ENCODE measurements at regions not wholly inside any gene's neighbourhood (a gene's known extent, or its start where the extent isn't known, plus 50 kb on each side); places are given as distances from the start of the nearest gene placed in this dataset.

GRCh38 chr3:188076176-188076575 lies 77.8 kb upstream of the LPP start:
- DNase-seq (ENCODE audit: low read depth in 1 of 2, low spot score in 1 of 2), result no peak
- TF ChIP-seq RNF2 (IDR thresholded peaks at IDR 0.05; ENCODE audit: borderline replicate concordance, low read depth) (no peak), CBX8 (IDR thresholded peaks at IDR 0.05) (no peak), PBX3 (IDR thresholded peaks at IDR 0.05) (no peak), HOXA7 (CRISPR knock-in tag; IDR thresholded peaks at IDR 0.05) (no peak), CHD4 (IDR thresholded peaks at IDR 0.05; ENCODE audit: borderline replicate concordance) (no peak), FOSL2 (IDR thresholded peaks at IDR 0.05) (no peak), FOSL2 (CRISPR knock-in tag; IDR thresholded peaks at IDR 0.05) (no peak), HOXB5 (CRISPR knock-in tag; IDR thresholded peaks at IDR 0.05) (no peak), NFE2L2 (conservative IDR thresholded peaks at IDR 0.05; ENCODE audit: low read length) (no peak), NR3C1 (IDR thresholded peaks at IDR 0.05) (no peak), USF2 (IDR thresholded peaks at IDR 0.05) (no peak), TP53 (CRISPR knock-in tag; IDR thresholded peaks at IDR 0.05) (no peak)
- CTCF ChIA-PET, result no interaction called here
- ATAC-seq, result no peak
- H3K4me1 ChIP-seq, result no peaks in the 10 kb centered on the region
- peaks cover 6% of the 10 kb centered on the region; the same call in 1 of the 3 replicates for H3K9me3 ChIP-seq
- H3K27ac ChIP-seq, result no peak overlapping the region; a peak in 1 of 6 replicates
- FAIRE-seq, result no peak
- H3K4me2 ChIP-seq, result no peak overlapping the region
- no peak overlapping the region for H3K4me3 ChIP-seq
- POLR2A ChIA-PET, result no interaction called here
- WGBS (ENCODE audit: missing lambda C conversion rate), result 90% methylated on average over 3 of the region's 4 CpGs

- DNase-seq (ENCODE audit: low read depth in 1 of 2, low spot score in 1 of 2) (no peak), FAIRE-seq (no peak), ATAC-seq (no peak)
- Histone ChIP-seq H3K4me2 (no peak overlapping the region), H3K4me3 (no peak overlapping the region), H3K27ac (no peak overlapping the region), H3K9me3 (peaks cover 6% of the 10 kb centered on the region; the same call in 1 of the 3 replicates), H3K4me1 (no peaks in the 10 kb centered on the region)
- CTCF ChIA-PET, result no interaction called here
- WGBS (ENCODE audit: missing lambda C conversion rate), result 78% methylated on average over 8 of the region's 8 CpGs
- TF ChIP-seq POLR2AphosphoS2 (conservative IDR thresholded peaks at IDR 0.05; ENCODE audit: low read length) (no peak), ELK1 (IDR thresholded peaks at IDR 0.05; ENCODE audit: low read depth, low read length) (no peak), POLR2A (IDR thresholded peaks at IDR 0.05; ENCODE audit: low read length) (no peak), JUN (IDR thresholded peaks at IDR 0.05) (no peak), HOXB5 (CRISPR knock-in tag; IDR thresholded peaks at IDR 0.05) (no peak)
- POLR2A ChIA-PET, result no interaction called here
These were observed 76.7 kb upstream of the LPP start for GRCh38 chr3:188077160-188077799.

GRCh38 chr3:188080091-188080490 lies 73.9 kb upstream of the LPP start:
- DNase-seq (ENCODE audit: low read depth in 1 of 2, low spot score in 1 of 2), result no peak
- H3K27ac ChIP-seq, result no peak overlapping the region
- FAIRE-seq, result no peak
- no peak for ATAC-seq
- no peak overlapping the region for H3K4me2 ChIP-seq
- no peaks in the 10 kb centered on the region for H3K4me1 ChIP-seq
- H3K4me3 ChIP-seq, result no peak overlapping the region
- H3K9me3 ChIP-seq, result peaks cover 6% of the 10 kb centered on the region; the same call in 1 of the 3 replicates
- CTCF ChIA-PET, result no interaction called here
- TF ChIP-seq CHD2 (IDR thresholded peaks at IDR 0.05; ENCODE audit: low read length, partially characterized antibody), result no peak
- no peak for TF ChIP-seq GATA3 (IDR thresholded peaks at IDR 0.05; ENCODE audit: borderline replicate concordance)
- no peak for TF ChIP-seq RAD21 (conservative IDR thresholded peaks at IDR 0.05 in 1 of 2, IDR thresholded peaks at IDR 0.05 in 1 of 2)
- no peak for TF ChIP-seq REST (IDR thresholded peaks at IDR 0.05)
- no peak for TF ChIP-seq EHF (CRISPR knock-in tag; IDR thresholded peaks at IDR 0.05)
- TF ChIP-seq KDM5A (IDR thresholded peaks at IDR 0.05), result no peak
- TF ChIP-seq NPAS2 (CRISPR knock-in tag; IDR thresholded peaks at IDR 0.05; ENCODE audit: borderline replicate concordance), result no peak
- no peak for TF ChIP-seq CBX8 (IDR thresholded peaks at IDR 0.05)
- TF ChIP-seq ZC3H11A (IDR thresholded peaks at IDR 0.05), result no peak
- no peak for TF ChIP-seq RCOR1 (IDR thresholded peaks at IDR 0.05; ENCODE audit: low read depth, low read length)
- 54% methylated on average over 2 of the region's 2 CpGs for WGBS (ENCODE audit: missing lambda C conversion rate)
- POLR2A ChIA-PET, result no interaction called here

Data from A549 (cell line).